H1 (cell line): ENCODE measurements at regions not wholly inside any gene's neighbourhood (a gene's known extent, or its start where the extent isn't known, plus 50 kb on each side); places are given as distances from the start of the nearest gene placed in this dataset.

Experiments used
- CTBP2 ChIP-seq: IDR thresholded peaks from 2 replicates; pipeline ENCODE4 v1.7.0; 2011; ENCODE audit warnings: borderline replicate concordance, mild to moderate bottlenecking, moderate library complexity, mixed read lengths, low read length; ENCODE audit not compliant: insufficient read depth, insufficient read length
- HDAC2 ChIP-seq, 2 experiments: fragments of 300-600 bp in 1 of 2; sonication (generic) in 1 of 2; IDR thresholded peaks; 2 replicates each; pipeline ENCODE4 v1.6.1; 2011 to 2012; ENCODE audit warnings: low read depth in 2 of 2, low read length in 2 of 2, mild to moderate bottlenecking in 2 of 2, moderate library complexity in 2 of 2, borderline replicate concordance in 1 of 2, inconsistent platforms in 1 of 2
- NANOG ChIP-seq: IDR thresholded peaks from 2 replicates; pipeline ENCODE4 v1.6.1; 2011; ENCODE audit warnings: low read length, low read depth, mild to moderate bottlenecking, inconsistent platforms; ENCODE audit not compliant: insufficient read depth, poor library complexity, severe bottlenecking
- SIN3A ChIP-seq, 2 experiments: IDR thresholded peaks in 1 of 2; conservative IDR thresholded peaks in 1 of 2; 2 replicates each; pipeline ENCODE4 v1.6.1; 2011 to 2012; ENCODE audit warnings: low read length in 2 of 2, improper control_type of control experiment in 1 of 2, low read depth in 1 of 2, mild to moderate bottlenecking in 1 of 2
- TF ChIP-seq, protein P1 (sequence below), 3 experiments: IDR thresholded peaks; 1 replicate in 2 of 3; 2 replicates in 1 of 3; pipeline versions ENCODE4 v1.5.1 to v1.6.1; 2011; ENCODE audit warnings: low read length in 3 of 3, mild to moderate bottlenecking in 3 of 3, inconsistent platforms in 2 of 3, low read depth in 1 of 3, moderate library complexity in 1 of 3; ENCODE audit not compliant: insufficient read depth in 1 of 3; ENCODE audit errors: control extremely low read depth in 1 of 3

DNA sequence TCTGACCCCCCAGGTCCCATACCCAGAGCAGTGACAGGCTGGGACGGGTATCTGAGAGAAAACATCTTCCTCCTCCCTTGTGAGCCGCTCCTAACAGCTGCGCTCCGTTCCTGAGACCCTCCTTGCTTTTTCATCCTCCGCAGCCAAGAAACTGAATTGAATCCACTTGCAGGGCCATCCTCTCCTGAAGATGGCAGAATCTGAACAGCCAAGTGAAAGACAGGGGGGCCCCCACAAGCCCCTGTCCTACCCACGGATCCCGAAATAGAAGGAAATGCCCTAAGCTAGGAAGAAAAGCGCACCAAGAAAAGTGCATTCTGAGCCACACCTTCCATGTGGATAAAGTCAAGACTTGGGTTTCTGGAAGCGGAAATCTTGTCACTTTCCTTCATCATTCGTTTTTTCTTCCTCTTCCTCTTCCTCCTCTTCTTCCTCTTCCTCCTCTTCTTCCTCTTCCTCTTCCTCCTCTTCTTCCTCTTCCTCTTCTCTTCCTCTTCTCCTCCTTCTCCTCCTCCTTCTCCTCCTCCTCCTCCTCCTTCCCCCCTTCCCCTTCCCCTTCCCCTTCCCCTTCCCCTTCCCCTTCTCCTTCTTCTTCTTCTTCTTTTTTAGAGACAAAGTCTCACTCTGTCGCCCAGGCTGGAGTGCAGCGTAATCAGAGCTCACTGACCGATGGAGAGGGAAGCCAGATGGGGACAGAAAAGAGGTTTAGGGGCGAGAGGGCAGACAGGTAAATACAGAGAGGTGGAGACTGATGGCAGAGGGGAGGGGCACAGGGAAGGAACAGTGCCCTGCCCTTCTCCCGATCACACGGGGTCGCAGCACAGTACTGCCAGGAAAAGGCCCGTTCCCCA is 86.0 kb upstream of the WWC2 start (continued):
- no peak for TF ChIP-seq HDAC2 (IDR thresholded peaks at IDR 0.05; ENCODE audit: borderline replicate concordance in 1 of 2, low read depth in 2 of 2, low read length in 2 of 2)
- TF ChIP-seq, protein P1, sequence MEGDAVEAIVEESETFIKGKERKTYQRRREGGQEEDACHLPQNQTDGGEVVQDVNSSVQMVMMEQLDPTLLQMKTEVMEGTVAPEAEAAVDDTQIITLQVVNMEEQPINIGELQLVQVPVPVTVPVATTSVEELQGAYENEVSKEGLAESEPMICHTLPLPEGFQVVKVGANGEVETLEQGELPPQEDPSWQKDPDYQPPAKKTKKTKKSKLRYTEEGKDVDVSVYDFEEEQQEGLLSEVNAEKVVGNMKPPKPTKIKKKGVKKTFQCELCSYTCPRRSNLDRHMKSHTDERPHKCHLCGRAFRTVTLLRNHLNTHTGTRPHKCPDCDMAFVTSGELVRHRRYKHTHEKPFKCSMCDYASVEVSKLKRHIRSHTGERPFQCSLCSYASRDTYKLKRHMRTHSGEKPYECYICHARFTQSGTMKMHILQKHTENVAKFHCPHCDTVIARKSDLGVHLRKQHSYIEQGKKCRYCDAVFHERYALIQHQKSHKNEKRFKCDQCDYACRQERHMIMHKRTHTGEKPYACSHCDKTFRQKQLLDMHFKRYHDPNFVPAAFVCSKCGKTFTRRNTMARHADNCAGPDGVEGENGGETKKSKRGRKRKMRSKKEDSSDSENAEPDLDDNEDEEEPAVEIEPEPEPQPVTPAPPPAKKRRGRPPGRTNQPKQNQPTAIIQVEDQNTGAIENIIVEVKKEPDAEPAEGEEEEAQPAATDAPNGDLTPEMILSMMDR (IDR thresholded peaks at IDR 0.05; ENCODE audit: control extremely low read depth in 1 of 3, insufficient read depth in 1 of 3, low read depth in 1 of 3, low read length in 3 of 3), result peak; percentile 25 to 54 (median 48)
- no peak for TF ChIP-seq CTBP2
- no peak for TF ChIP-seq SIN3A (conservative IDR thresholded peaks at IDR 0.05 in 1 of 2, IDR thresholded peaks at IDR 0.05 in 1 of 2; ENCODE audit: low read depth in 1 of 2, low read length in 2 of 2)
- no peak for TF ChIP-seq NANOG
